A549 (cell line): ENCODE measurements at regions not wholly inside any gene's neighbourhood (a gene's known extent, or its start where the extent isn't known, plus 50 kb on each side); places are given as distances from the start of the nearest gene placed in this dataset.

ENCODE experiments used
- BHLHE40 ChIP-seq: IDR thresholded peaks from 2 replicates; pipeline ENCODE4 v1.6.1; 2012; ENCODE audit warnings: low read depth, low read length, inconsistent platforms
- CBX2 ChIP-seq: fragments of 200-600 bp; sonication (generic); IDR thresholded peaks from 2 replicates; pipeline ENCODE4 v1.6.1; 2016; ENCODE audit warnings: low read depth, mild to moderate bottlenecking, borderline replicate concordance
- CTCF ChIP-seq: fragments of >200 bp; sonication (Bioruptor Twin); formaldehyde crosslinking; IDR thresholded peaks from 3 replicates; pipeline ENCODE4 v1.5.1; 2016
- EP300 ChIP-seq, 2 experiments: fragments of >200 bp; sonication (Bioruptor Twin); formaldehyde crosslinking; IDR thresholded peaks; 2 replicates in 1 of 2; 3 replicates in 1 of 2; pipeline ENCODE4 v1.6.1; 2016 to 2017
- HES2 ChIP-seq: fragments of >200 bp; sonication (Bioruptor Twin); formaldehyde crosslinking; IDR thresholded peaks from 2 replicates; pipeline ENCODE4 v1.6.1; 2016
- MAX ChIP-seq: IDR thresholded peaks from 2 replicates; pipeline ENCODE4 v1.6.1; 2012
- MAZ ChIP-seq: fragments of 150-350 bp; IDR thresholded peaks from 2 replicates; pipeline ENCODE4 v1.6.1; 2014; ENCODE audit warnings: antibody characterized with exemption, low read depth, low read length, borderline replicate concordance
- POLR2A ChIP-seq: IDR thresholded peaks from 2 replicates; pipeline ENCODE4 v1.6.1; 2012; ENCODE audit warnings: mild to moderate bottlenecking, low read length
- RFX5 ChIP-seq: fragments of 450-650 bp; IDR thresholded peaks from 2 replicates; pipeline ENCODE4 v1.7.1; 2014; ENCODE audit warnings: antibody characterized with exemption, mild to moderate bottlenecking, moderate library complexity

GRCh38 chr13:53907891-53908290 is 879.3 kb downstream of the OLFM4 start:
- TF ChIP-seq RFX5 (no peak), CTCF (no peak), POLR2A (no peak), CBX2 (no peak), EP300 (IDR thresholded peaks at IDR 0.05) (no peak), BHLHE40 (no peak), MAZ (no peak), MAX (no peak), HES2 (no peak)
